RCC 7860 (cell line): ENCODE measurements at regions not wholly inside any gene's neighbourhood (a gene's known extent, or its start where the extent isn't known, plus 50 kb on each side); places are given as distances from the start of the nearest gene placed in this dataset.
"Not testable (repeated sequence)": the region's sequence is repeated elsewhere in the genome, so short reads cannot be mapped to it uniquely, and the experiment has no call there.

ENCODE experiments used
- DNase-seq: peaks from one replicate; pipeline ENCODE4 v3.0.0-alpha.2; 2015; ENCODE audit warnings: low spot score
- FAIRE-seq: peaks from 2 replicates; lab custom pipeline; 2012; peaks lifted over from hg19 to GRCh38; lab: Jason Lieb, UNC

DNA sequence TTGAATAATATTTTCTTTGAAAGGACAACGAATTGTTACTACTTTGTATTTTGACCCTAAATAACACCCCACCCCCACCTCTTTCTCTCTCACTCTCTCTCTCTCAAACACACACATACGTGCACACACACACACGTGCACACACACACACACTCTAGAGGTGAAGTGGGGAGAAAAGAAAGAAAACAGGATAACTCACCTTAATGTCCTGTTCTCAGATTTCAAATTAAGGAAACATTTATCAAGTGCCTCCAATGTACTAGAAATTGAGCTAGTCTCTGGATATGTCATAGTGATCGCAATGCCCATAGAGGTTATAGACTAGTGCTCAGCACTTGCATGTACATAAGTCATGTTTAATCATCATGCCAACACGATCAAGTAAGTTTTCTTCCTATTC, 1483.6 kb upstream of the SEL1L start:
- DNase-seq (no peak), FAIRE-seq (no peak)

DNA sequence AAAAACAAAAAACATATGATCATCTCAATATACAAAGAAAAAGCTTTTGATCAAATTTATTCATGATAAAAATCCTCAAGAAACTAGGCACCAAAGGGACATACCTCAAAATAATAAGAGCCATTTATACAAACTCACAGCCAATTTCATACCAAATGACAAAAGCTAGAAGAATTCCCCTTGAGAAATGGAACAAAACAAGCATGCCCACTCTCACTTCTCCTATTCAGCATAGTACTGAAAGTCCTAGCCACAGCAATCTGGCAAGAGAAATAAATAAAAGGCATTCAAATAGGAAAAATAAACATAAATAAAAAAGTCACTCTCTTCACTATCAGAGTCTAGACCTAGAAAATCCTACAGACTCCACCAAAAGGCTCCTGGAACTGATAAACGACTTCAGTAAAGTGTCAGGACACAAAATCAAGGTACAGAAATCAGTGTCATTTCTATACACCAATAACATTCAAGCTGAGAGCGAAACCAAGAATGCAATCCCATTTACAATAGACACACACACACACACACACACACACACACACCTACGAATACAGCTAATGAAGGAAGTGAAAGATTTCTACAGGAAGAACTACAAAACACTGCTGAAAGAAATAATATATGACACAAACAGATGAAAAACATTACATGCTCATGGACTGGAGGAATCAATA, 1486.2 kb upstream of the SEL1L start:
- no peak for DNase-seq
- no peak for FAIRE-seq

DNA sequence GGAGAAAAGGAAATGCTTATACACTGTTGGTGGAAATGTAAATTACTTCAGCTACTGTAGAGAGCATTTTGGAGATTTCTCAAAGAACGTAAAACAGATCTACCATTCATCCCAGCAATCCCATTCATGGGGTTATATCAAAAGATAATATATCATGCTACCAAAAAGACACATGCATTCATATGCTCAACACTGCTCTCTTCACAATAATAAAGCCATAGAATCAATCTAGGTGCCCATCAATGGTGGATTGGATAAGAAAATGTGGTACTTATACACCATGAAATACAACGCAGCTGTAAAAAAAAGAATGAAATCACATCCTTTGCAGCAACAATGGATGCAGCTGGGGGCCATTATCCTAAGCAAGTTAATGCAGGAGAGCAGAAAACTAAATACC, 1487.7 kb upstream of the SEL1L start:
- no peak for DNase-seq
- FAIRE-seq, result no peak

DNA sequence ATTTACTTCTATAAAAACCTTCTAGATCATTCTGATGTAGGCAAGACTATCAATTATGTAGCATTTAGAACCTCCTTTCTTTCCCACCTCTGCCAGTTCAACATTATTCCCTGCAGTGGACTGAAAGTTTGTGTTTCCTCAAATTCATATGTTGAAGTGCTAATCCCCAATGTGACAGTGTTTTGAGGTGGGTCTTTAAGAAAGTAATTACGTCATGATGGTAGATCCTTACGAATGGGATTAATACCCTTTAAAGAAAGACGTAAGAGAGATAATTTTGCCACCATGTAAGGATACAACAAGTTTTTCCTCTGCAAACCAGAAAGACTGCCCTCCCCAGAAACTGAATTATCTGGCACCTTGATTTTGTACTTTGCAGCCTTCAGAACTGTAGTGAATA, 1489.7 kb upstream of the SEL1L start:
- FAIRE-seq (no peak), DNase-seq (no peak)

DNA sequence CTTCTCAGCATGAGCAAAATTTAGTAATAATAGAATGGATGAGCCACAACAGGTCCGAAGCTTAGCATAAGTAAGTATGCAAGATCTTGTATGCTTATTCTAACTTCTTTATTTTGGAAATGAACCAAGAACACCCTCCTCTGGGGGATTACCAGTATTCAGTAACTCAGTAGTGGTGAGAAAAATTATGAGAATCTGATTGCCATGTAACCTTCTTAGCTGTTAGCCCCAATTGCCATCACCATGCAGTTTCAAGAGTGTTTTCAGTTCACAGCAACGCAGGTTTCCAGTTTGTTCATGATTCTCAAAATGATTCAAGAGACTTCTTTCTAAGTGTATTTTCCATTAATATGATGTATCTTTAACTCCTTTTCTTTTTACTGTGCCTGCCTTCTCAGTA, 1507.6 kb upstream of the SEL1L start:
- no peak for FAIRE-seq
- no peak for DNase-seq

DNA sequence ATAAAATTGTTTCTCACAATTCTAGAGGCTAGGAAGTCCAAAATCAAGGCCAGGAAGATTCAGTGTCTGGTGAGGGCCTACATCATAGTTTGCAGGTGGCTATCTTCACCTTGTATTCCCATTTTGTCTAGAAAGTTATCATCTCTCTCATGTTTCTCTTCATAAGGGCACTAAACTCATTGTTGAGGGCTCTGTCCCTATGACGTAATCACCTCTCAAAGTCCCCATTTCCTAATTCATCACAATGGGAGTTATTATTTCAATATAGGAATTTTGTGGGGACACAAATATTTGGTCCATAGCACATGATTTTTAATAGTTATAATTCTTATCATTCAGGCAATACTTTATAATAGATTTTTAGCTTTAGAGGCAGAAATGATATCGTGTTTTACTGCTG, 1509.2 kb upstream of the SEL1L start:
- no peak for FAIRE-seq
- no peak for DNase-seq

DNA sequence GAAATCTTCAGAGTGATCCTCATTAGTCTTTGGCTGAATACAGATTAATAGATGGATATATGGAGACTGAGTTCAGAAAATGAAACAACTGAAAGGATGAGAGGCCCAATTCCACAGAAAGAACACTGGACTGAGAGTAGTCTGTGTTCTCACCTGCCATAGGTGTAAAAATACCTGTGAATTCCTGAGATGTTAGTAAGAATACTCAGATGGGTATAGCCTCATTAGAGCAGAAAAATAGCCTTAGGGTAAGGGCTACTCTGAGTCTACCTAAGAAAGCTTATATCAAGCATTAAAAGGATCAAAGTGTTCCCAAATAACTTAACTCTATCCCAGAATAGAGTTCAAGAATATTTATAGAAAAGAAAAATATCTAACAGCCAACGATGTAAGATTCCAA, 1510.3 kb upstream of the SEL1L start:
- FAIRE-seq (no peak), DNase-seq (no peak)

DNA sequence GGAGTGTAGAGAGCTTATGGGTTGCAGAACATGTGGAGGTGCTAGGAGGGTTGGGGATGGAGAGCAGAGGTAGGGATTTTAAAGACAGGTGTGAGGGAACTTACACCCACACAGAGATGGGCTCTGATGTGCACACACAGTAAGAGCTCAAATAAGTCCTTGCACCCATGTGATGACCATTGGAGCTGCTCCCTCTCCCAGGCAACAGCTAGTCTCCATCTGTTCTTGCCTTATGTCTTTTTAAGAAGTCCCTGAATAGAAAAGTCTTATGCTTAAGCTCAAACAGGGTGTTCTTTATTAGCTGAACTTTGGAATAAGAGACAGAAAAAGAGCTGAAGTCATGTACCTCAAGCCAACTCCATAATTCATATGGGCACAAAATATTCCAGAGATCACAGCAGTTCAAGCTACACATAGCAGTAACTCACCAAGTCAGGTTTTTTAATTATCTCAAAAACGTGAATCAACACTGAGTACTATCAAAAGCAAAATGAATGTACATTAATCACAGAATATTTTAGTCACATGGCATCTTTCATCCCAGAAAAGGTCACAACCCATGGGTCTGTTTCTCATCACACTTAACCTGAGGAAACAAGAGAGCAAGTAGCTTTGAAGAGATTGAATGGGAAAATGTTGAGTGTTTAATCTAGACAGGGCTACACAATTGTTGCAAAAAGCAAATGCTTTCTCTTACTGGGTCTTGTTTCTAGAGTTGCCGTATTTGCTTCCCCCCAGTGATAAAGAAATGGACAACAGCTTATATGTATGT, 1513.6 kb upstream of the SEL1L start:
- FAIRE-seq (no peak), DNase-seq (no peak)

DNA sequence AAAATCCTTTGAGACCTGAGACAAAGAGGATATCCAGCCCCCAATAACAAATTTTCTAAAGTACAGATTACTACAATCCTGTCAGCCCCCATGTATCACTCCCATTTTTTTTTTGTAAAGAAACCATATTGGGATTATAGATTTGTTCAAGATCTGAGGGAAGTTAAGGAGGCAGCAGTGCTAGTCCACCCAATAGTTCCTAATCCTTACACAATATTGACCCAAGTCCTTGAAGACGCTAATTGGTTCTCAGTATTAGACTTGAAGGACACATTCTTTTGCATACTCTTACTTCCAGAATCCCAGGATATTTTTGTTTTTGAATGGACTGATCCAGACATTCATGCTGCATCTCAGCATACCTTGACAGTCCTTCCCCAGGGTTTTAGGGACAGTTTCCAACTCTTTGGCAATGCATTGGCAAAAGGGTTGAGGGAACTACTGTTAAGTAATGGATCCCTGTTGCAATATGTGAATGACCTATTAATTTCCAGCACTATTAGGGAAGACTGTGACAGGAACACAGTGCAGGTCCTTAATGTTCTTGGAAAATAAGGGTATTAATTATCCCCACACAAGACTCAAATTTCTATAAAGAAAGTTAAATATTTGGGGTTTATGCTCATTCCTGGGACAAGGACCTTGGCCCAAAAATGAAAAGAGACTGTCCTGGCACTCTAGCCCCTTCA, 1519.5 kb upstream of the SEL1L start:
- DNase-seq (no peak), FAIRE-seq (no peak)

DNA sequence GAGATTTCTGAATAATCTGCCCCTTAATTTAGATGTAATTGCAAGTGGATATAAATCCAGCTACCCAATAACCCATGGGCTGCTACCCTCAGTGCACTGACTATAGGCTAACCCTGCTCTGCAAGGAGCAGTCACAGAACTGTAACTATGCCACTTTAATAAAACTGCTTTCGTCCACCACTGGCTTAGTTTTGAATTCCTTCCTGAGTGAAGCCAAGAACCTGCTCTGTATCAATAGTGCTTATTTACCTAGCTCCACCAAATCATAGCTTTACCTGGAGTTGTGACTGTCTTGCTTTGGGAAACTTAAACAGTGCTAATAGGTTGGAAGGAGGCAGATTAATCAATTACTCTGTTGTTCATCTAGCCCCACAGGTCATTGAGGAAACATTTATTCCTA, 1524.4 kb upstream of the SEL1L start:
- DNase-seq, result no peak
- FAIRE-seq, result no peak

DNA sequence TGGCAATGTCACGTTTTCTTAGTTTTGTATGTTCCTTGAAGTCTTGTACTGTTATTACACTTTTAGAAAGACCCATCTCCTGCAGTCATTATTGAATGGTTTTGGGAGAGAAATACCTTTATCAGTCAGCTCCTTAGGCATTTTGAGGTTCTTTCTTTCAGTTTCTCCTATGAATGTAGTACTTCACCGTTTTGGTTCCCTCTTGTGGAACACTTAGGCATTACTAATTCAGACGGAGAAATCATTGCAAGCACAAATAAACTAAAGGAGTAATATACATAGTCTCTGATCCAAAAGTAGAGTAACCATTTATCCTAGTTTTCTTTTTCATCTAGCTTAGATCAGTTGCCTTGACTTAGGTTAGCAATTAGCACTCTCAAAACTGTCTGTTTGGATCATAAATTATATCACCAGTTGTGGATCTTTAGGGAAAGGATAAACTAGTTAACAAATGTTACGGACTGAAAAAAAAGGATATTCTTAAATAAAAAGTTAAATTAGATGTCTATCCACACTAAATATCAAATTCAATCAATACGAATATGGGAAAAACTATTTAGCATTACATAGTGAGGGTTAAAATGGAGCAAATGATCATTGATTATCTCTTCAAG, 1538.3 kb upstream of the SEL1L start:
- FAIRE-seq (no peak), DNase-seq (no peak)

DNA sequence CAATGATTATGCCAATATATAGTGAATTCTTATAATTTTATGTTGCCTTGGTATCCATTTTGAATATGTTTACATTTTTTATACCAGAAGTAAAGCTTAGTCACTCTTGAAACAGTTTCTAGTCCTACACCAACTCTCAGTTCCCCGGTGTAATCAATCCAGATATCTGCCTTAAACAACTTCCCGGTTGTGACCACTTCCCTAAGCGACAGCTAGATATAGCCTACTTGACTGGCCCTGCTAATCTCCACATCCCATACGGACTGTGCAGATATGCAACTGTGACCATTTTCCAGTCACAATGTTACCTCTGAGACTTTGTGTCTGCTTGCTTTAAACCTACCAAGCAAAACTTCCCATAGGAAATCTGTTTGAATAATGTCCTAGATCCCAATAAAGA, 1551.5 kb upstream of the SEL1L start:
- DNase-seq, result no peak
- no peak for FAIRE-seq

DNA sequence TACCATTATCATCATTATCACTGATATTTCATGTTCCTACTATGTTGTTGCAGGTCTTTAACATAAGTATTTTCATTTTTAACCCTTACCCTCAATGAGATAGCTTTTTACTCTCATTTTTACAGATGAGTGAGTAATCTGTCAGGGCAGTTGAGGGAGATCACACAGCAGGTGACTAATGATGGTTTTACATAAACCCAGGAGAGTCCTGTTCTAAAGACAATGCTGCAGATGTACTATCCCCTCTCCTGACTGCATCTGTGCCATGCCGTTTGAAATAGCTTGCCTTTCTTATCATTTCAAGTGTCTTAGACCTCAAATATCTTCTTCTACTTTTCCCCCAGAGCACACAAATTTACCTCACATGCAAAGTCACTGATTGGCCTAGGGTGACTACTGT, 1552.1 kb upstream of the SEL1L start:
- FAIRE-seq, result no peak

DNA sequence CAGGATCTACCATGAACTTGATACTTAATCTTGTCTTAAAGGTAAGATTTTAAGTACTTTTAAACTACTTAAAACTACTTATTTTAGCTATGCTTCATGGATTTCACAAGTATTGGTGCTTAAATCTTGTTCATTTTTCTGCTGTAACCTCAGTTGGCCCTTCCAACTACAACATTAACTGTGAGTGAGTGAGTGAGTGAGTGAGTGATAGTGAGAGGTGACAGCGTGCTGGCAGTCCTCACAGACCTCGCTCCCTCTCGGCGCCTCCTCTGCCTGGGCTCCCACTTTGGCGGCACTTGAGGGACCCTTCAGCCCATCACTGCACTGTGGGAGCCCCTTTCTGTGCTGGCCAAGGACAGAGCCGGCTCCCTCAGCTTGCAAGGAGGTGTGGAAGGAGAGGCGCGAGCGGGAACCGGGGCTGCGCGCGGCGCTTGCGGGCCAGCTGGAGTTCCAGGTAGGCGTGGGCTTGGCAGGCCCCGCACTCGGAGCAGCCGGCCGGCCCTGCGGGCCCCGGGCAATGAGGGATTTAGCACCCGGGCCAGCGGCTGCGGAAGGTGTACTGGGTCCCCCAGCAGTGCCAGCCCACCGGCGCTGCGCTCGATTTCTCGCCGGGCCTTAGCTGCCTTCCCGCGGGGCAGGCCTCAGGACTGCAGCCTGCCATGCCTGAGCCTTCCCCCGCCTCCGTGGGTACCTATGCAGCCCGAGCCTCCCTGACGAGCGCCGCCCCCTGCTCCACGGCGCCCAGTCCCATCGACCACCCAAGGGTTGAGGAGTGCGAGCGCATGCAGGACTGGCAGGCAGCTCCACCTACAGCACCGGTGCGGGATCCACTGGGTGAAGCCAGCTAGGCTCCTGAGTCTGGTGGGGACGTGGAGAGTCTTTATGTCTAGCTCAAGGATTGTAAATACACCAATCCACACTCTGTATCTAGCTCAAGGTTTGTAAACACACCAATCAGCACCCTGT, 1558.6 kb upstream of the SEL1L start:
- FAIRE-seq, DNase-seq: not testable (repeated sequence)

More for the DNA sequence above, 1552.1 kb upstream of the SEL1L start:
- DNase-seq, result no peak

DNA sequence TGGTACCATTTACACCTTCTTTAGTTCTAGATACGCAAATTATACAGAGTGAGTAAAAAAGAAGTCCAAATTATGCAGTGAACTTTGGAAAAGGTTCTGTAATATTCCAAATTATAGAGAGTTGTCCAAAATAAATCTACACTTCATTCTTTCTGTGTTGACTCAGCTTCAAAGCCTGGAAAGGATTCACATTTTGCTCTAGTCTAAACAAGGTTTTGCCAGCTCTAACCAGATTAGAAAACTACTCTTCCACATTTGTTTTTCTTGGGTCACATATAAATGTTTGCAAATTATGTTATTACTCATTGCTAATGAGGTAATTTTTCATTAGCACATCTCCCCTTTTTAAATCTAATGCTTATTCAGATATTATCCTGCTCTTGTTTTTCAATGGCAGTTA, 1562.4 kb upstream of the SEL1L start:
- FAIRE-seq, result no peak
- DNase-seq, result no peak

DNA sequence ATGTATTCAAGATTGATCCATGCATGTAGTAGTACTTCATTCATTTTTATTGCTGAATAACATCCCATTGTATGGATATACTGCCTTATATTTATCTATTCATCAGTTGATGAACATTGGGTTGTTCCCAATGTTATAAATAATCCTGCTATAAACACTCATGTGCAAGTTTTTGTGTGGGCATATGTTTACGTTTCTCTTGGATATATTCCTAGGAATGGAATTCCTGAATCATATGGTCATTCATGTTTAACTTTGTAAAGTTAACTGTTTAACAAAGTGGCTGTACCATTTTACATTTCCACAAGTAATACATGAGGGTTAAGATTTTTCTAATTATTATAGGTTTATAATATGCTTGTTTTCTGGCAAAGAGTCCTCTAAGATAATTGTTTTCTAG, 1568.2 kb upstream of the SEL1L start:
- no peak for FAIRE-seq
- no peak for DNase-seq

DNA sequence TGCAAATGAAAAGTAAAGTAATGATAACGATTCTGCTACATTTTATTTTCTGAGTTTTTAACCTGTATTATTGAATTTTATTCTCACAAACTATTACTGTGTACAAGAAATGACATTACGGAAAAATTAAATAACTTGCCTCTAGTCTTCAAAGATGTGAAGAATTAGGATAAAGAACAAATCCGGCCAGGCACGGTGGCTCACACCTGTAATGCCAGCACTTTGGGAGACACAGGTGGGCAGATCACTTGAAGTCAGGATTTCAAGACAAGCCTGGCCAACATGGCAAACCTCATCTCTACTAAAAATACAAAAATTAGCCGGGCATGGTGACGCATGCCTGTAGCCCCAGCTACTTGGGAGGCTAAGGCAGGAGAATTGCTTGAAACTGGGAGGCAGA, 1584.4 kb upstream of the SEL1L start:
- no peak for FAIRE-seq
- no peak for DNase-seq

DNA sequence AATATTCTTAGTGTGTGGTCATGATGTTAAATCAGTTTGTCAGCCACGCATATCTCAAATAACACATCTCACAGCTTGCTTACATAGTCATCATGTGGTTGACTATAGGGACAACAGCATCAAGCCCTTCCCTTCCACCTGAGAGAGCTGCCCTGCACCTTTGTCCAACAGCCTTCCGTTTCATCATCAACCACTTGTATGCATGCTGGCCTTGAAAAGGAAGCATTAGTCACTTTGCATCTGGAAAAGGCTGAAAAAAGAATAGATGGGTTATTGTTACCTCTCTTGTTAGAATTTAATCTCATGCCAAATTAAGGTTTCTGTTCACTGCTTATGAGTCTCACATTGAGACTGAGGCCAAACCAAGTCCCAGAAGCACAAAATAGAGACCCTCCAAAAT, 1586.5 kb upstream of the SEL1L start:
- FAIRE-seq (no peak), DNase-seq (no peak)

DNA sequence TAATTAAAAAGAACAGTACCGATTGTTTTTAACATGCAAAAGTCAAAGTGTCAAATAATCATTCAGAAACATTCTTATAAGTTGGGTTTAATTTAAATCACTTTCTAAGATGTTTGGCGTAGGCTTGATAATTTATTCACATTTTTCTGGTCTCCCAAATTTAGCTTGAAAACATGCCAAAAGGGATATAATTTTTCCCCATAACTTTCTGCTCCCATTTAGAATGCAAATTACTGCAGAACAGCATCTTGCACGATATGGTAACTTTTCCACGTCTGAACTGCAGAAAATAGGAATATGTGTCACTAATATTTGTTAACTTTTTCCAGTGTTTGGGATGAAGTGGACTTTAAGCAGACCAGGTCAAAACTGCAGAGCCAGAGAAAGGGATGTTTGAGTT, 1592.4 kb upstream of the SEL1L start:
- no peak for FAIRE-seq
- no peak for DNase-seq

DNA sequence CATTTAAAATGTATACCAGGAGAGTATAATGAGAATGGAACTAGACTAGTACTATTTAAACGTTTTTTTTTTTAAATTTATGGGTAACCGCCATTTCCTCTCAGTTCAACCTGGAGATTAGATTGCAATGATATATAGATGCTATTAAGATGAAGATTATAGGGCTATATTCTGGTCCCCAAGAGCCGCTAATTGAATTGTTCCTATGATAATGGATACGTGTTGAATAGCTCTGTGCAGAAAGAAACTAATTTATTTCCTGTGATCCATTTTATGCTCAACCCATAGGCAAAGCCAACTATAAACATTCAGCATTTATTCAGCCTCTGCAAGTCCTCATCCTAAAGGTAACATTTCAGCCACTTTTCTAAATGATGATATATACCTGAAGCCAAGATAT, 1595.1 kb upstream of the SEL1L start:
- FAIRE-seq (no peak), DNase-seq (no peak)

DNA sequence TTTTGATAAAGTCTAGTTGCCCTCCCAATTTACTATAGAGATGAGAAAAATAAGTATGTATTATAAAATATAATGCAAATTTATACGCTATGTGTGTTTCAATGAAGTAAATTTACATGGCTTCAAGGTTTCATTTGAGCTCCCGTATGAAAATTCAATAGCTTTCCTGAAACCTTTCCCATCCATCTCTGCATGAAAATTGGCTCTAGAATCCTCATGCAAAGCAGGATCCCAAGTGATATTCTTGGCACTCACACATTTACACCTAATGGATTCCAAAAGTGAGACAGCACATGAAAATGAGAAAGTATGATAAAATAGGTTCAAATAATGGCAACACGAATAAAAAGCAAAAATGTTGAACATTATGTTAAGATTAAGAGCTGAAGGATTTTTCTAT, 1595.8 kb upstream of the SEL1L start:
- no peak for FAIRE-seq
- no peak for DNase-seq
